Activated CD8-positive, alpha-beta memory T cell treated with anti-CD3 and anti-CD28 coated beads, Interleukin-2, amount 50 U/mL, for 1 hour (primary cell): ENCODE measurements at regions not wholly inside any gene's neighbourhood (a gene's known extent, or its start where the extent isn't known, plus 50 kb on each side); places are given as distances from the start of the nearest gene placed in this dataset.

ENCODE experiments used
- DNase-seq: peaks from one replicate; pipeline ENCODE4 v3.0.0-alpha.2; 2020; ENCODE audit errors: extremely low read depth

GRCh38 chr1:234989479-234990327, 138.9 kb downstream of the TOMM20 start:
- DNase-seq = no peak

GRCh38 chr1:234989019-234989418, 139.6 kb downstream of the TOMM20 start:
- DNase-seq = no peak

GRCh38 chr1:234988536-234988935, 140.1 kb downstream of the TOMM20 start:
- DNase-seq = no peak

GRCh38 chr1:234988155-234988517, 140.5 kb downstream of the TOMM20 start:
- DNase-seq = no peak

GRCh38 chr1:234987415-234988154, 141.1 kb downstream of the TOMM20 start:
- DNase-seq = no peak

DNA sequence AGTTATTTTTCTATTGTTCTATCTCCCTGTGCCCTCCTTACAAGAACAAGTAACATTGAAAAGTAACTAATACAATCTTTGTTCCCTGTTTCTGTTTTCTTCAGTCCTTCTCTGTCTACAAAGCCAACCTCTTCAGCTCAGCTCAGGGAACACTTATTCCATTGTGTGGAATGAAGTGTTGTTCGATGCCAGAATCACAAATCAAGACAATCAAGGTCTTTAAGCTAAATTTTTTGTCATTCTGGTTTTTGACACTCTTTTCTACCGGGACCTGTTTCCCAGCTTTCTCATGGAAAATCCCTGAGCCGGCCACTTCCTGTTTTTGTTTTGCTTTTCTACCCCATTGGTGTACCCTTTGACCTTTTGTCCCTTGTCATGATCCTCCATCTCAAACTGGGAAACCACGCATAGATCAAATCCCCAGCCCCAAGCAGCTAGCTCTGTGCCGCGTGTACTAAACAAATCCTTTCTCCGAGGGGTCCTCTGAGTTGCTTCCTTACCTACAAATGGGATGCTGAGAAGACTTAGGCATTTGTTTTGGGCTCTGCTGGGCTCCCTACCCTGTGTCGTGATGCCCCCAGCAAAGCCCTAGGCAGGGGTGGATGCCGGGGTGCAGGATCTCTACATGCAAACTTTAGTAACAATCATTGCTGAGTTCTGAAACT, 141.8 kb downstream of the TOMM20 start:
- no peak for DNase-seq

DNA sequence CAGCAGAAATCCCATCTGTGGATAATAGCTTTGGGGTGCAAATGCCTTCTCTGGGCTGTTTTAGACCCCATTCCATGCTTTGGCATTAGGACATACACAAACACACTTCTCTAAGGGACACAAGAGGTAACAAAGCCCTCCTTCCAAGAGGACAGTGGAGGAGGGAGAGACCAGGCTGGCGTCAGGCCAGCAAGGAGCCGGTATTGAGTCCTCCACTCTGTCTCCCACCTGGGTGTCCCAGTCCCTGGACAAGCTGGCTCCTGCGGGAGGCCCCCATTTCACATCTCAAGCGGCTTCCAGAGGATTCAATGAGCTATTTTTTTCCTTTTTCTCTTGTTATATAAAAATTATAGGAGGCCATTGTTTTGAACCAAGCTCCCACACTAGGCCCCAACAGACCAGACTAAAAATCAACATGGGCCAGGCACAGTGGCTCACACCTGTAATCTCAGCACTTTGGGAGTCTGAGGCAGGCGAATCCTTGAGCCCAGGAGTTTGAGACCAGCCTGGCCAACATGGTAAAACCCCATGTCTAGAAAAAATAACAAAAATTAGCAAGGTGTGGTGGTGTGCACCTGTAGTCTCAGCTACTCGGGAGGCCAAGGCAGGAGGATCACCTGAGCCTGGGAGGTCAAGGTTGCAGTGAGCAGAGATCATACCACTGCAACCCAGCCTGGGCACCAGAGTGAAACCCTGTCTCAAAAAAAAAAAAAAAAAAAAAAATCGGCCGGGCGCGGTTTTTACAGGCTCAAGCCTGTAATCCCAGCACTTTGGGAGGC, 142.9 kb downstream of the TOMM20 start:
- DNase-seq = no peak

DNA sequence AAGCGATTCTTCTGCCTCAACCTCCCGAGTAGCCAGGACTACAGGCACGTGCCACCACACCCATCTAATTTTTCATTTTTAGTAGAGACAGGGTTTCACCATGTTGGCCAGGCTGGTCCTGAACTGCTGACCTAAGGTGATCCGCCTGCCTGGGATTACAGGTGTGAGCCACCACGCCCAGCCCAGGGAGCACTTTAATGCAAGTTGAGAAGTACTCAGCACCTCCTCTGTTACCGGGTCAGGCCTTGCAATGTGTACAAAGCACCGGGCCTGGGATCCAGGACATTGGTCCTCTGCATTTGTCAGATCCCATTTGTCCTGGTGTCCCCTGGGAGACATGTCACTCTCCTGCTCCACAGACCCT, 143.6 kb downstream of the TOMM20 start:
- DNase-seq = no peak

GRCh38 chr1:234983564-234984238, 144.9 kb downstream of the TOMM20 start:
- DNase-seq = no peak

DNA sequence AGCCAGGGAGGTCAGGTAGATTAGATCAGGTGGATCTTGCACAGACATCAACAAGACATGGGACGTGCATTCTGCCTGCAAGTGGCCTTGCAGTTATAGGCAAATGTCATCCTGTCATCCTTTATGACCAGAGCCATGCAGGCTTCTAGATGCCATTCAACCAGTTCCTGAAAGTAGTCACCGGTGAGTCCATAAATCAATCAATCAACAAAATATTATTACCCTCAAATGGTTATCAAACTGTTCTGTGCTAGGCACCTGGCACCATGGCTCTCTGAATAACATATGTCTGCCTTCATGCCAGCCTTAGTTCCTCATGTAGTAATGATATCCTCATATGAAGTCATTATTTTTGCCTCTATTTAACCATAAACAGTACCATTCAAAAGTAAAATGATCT, 146.9 kb downstream of the TOMM20 start:
- no peak for DNase-seq

DNA sequence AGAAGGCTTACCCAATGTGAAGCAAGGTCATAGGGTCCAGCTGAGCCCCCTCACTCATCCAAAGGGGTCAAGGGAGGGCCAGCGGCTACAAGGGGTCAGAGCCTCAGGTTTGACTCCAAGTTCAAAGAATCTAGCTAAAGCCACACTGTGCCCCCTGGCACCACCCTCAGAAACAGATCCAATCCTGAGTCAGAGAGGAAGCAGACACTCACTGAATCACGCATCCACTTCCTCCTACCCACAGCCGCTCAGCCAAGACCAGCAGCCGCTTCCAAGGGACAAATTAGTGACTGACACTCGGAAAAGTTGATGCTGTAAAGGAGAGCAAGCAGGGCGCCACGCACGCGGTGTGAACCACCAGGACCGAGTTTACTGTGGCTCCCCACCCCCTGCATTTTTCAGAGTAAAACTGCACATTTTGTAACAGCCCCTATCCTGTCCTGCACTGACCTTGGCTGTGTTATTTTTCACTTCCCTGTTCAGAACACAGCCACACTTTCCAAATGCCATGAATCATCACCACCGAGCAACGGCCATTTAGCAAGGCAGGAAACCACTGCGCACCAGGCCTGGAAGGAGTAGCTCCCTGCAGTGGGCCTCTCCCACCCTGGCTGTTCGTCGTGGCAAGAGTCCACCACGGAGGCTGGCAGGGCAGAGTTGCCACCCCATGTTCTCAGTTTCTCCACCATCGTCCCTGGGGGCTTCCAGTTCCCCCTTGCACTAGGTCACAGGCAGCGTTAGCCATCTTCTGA, 147.8 kb downstream of the TOMM20 start:
- peak; percentile 71 for DNase-seq

DNA sequence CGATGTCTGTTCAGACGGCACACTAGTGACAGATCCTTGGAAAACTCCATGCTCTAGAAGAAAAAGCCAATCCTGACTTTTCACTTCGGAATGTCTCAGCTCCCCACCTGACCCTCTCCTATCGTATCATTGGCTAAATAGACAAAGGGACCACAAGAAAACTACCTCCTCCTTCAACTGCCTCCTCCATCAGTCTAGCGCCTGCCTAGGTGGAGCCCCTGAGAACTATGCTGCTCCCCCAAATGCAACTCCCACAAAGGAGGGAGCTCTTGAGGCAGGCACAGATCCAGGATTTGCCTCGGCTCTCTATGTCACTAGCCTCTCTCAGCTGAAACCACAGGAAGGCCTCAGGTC, 148.4 kb downstream of the TOMM20 start:
- no peak for DNase-seq

- DNase-seq = no peak
These were observed 149.0 kb downstream of the TOMM20 start for GRCh38 chr1:234979296-234980279.

DNA sequence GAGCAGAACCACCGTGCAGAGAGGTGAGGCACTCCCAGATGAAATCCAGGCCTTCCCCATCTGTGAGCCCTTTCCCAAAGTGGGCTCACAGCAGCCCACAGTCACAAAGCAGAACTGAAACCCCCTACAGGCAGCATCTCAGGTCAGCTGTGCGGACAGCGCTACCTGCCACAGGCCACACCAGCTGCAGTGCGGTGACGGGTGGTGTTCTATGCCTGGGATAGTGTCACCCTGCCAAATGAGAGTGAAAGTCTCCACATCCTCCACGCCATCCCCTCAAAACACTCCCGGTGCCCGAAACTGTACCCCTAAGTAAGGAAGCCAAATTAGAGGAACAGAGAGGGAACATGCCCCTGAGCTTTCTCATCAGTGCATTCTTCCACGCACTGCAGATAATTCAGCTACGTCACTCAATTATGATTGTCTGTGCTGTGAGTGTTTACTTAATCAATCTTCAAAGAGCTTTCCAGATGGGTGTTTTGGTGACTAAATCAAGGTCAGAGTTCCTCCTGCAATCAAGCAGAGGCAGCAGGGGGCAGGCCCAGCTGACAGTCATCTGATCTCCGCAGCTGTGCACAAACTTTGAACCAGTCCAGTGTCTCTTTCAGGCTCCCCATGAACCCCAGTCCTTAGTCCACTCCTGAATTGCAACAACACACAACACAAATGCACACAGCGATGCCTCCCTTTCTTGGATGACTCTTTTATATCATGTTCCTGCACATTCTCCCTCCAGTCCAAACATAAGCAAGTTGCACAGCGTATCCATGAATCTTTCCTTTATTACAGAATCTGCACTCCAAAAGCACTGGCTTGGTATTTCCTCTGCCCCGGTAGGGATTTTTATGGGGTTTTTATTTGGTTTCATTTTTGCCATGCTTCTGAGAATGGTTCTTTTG, 150.0 kb downstream of the TOMM20 start:
- no peak for DNase-seq

- no peak for DNase-seq
These were observed 150.7 kb downstream of the TOMM20 start for GRCh38 chr1:234977875-234978396.

DNA sequence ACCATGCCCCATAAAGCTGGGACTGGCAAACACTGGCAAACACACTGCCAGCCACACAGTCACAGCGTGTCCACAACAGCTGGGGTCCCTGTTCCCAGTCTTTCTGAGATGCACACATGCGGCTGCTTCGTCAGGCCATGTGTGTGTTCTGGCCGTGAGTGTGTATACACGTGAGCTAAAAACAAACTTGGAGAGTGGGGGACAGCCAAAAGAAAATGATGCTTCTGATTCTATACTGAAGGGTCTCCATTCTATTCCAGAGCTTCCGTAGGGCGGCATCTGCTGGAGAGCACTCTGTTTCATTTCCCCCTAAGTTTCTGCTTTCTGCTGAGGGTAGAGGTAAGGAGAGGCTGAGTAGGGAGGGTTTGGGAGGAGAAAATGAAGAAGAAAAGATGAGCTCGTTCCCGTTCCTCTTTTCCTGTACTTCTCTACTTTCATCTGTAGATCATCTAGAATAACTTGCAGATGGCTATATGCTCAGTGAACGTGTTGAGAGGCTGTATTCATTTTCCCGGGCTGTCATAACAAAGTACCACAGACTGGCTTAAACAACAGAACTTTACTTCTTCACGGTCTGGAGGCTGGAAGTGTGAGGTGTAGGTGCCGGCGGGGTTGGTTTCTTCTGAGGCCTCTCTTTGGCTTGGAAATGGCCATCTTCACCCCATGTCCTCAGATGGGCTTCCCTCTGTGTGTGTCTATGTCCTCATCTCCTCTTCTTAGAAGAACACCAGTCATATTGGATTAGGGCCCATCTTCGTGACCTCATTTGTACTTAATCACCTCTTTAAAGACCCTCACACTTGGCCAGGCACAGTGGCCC, 151.6 kb downstream of the TOMM20 start:
- no peak for DNase-seq
